ENCODE measurements at regions not wholly inside any gene's neighbourhood (a gene's known extent, or its start where the extent isn't known, plus 50 kb on each side); places are given as distances from the start of the nearest gene placed in this dataset.

DNA sequence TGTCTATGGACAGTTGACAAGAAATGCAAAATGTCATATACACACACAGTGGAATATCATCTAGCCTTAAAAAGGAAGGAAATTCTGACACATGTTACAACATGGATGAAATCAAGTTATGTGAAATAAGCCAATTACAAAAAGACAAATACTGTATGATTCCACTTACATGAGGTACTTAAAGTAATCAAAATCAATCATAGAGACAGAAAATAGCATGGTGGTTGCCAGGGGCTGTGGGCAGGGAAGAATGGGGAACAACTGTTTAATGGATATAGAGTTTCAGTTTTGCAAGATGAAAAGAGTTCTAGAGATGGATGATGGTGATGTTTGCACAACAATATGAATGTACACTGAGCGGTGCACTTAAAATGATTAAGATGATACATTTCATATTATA lies 613.8 kb upstream of the ZNF385D start:
- DNase-seq (ENCODE audit: low spot score in 2 of 2): no peak
- no peaks in the 10 kb centered on the region for H3K36me3 ChIP-seq
- intact Hi-C loops (cut with DNase I; ENCODE audit: low total_unique reads): no loop called here
- no peak overlapping the region for H3K27ac ChIP-seq
- no peak overlapping the region for H3K4me3 ChIP-seq
- H3K9me3 ChIP-seq: peaks cover 0 to 7% of the 10 kb centered on the region in 2 donors
- H3K4me1 ChIP-seq: no peaks in the 10 kb centered on the region
- H3K27me3 ChIP-seq: no peaks in the 10 kb centered on the region
- TF ChIP-seq POLR2A (IDR thresholded peaks at IDR 0.05) (no peak), POLR2AphosphoS5 (IDR thresholded peaks at IDR 0.05) (no peak)
- TF ChIP-seq, protein P1, sequence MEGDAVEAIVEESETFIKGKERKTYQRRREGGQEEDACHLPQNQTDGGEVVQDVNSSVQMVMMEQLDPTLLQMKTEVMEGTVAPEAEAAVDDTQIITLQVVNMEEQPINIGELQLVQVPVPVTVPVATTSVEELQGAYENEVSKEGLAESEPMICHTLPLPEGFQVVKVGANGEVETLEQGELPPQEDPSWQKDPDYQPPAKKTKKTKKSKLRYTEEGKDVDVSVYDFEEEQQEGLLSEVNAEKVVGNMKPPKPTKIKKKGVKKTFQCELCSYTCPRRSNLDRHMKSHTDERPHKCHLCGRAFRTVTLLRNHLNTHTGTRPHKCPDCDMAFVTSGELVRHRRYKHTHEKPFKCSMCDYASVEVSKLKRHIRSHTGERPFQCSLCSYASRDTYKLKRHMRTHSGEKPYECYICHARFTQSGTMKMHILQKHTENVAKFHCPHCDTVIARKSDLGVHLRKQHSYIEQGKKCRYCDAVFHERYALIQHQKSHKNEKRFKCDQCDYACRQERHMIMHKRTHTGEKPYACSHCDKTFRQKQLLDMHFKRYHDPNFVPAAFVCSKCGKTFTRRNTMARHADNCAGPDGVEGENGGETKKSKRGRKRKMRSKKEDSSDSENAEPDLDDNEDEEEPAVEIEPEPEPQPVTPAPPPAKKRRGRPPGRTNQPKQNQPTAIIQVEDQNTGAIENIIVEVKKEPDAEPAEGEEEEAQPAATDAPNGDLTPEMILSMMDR (IDR thresholded peaks at IDR 0.05): no peak

DNA sequence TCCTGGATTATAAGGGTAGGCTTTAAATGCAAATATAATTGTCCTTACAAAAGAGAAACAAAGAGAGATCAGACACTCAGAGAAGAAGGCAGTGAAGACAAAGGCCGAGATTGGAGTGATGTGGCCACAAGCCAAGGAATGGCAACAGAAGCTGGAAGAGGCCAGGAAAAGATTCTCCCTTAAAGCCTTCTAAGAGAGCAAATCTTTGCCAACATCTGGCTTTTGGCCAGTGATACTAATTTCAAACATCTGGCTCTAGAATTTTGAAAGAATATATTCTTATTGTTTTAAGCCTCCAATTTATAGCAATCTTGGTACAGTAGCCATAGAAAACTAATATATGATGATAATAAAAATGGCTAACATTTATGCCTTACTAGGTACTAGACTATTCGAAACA lies 615.8 kb upstream of the ZNF385D start:
- Histone ChIP-seq H3K9me3 (peaks cover 0 to 7% of the 10 kb centered on the region in 2 donors), H3K36me3 (no peaks in the 10 kb centered on the region), H3K27me3 (peaks cover 0 to 9% of the 10 kb centered on the region in 2 donors), H3K4me1 (no peaks in the 10 kb centered on the region), H3K4me3 (no peak overlapping the region), H3K27ac (no peak overlapping the region)
- no peak for DNase-seq (ENCODE audit: low spot score in 2 of 2)
- intact Hi-C loops (cut with DNase I; ENCODE audit: low total_unique reads): no loop called here
- TF ChIP-seq, protein P1 (IDR thresholded peaks at IDR 0.05): no peak
- TF ChIP-seq POLR2A (IDR thresholded peaks at IDR 0.05) (no peak), POLR2AphosphoS5 (IDR thresholded peaks at IDR 0.05) (no peak)

DNA sequence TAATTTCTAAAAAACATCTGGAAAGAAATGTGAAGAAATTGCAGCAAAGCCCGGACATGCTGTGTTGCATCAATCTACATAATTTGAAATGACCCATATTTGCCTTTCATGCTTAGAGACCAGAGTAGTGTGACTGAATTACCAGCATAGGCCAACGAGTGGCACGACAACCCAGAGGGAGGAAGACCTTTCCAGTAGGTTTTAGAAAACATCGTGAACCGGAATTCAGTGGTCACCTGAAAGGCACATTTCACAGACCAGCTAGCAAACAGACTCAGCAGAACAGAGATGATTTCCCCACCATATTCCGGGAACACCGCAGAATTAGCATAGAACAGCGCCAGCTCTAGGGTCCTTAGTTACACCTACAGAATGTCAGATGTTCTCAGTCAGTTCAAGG lies 620.0 kb upstream of the ZNF385D start:
- no peak for DNase-seq (ENCODE audit: low spot score in 2 of 2)
- Histone ChIP-seq H3K4me1 (no peaks in the 10 kb centered on the region), H3K36me3 (no peaks in the 10 kb centered on the region), H3K4me3 (no peak overlapping the region), H3K9me3 (peaks cover 0 to 7% of the 10 kb centered on the region in 2 donors), H3K27me3 (peaks cover 0 to 29% of the 10 kb centered on the region in 2 donors), H3K27ac (no peak overlapping the region)
- intact Hi-C loops (cut with DNase I; ENCODE audit: low total_unique reads): no loop called here
- TF ChIP-seq POLR2A (IDR thresholded peaks at IDR 0.05): no peak
- TF ChIP-seq, protein P1 (IDR thresholded peaks at IDR 0.05): no peak
- TF ChIP-seq POLR2AphosphoS5 (IDR thresholded peaks at IDR 0.05): no peak

DNA sequence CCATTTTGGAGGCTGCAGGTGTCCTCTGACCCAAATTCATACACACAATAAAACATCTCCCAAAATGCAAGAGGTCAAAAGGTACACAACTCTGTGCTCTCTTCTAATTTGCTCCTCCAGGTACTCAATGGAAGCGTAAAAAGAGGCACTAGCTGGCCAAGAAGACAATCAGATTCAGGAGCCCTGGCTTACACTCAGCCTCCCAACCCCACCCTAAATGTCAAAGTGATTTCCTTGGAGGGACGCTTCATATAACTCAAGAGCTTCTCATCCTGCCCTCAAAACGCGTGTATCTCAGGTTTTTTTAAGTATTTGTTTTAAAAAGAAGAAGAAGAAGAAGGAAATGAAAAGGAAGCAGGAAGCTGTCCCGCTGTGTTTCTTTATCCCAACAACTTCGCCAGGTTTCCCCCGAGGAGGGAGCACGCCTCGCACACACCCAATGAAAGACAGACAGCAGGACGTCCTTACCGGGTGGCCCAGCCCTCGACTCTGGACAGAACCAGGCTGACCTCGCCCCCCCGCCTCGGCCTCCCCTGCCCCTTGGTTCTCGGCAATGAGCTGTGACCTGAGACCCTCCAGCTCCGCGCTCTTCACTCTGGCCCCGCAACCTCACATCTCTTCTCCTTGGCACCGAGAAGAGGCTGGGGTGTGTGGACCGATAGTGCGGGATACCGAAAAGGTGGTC lies 620.7 kb upstream of the ZNF385D start:
- DNase-seq (ENCODE audit: low spot score in 2 of 2): no peak
- Histone ChIP-seq H3K27me3 (peaks cover 0 to 29% of the 10 kb centered on the region in 2 donors), H3K9me3 (peaks cover 0 to 2% of the 10 kb centered on the region in 2 donors), H3K4me1 (no peaks in the 10 kb centered on the region), H3K27ac (no peak overlapping the region), H3K36me3 (no peaks in the 10 kb centered on the region), H3K4me3 (peak overlapping the region; percentile 41 to 64 (median 52))
- intact Hi-C loops (cut with DNase I; ENCODE audit: low total_unique reads): no loop called here
- TF ChIP-seq, protein P1 (IDR thresholded peaks at IDR 0.05): no peak
- TF ChIP-seq POLR2A (IDR thresholded peaks at IDR 0.05) (no peak), POLR2AphosphoS5 (IDR thresholded peaks at IDR 0.05) (no peak)

DNA sequence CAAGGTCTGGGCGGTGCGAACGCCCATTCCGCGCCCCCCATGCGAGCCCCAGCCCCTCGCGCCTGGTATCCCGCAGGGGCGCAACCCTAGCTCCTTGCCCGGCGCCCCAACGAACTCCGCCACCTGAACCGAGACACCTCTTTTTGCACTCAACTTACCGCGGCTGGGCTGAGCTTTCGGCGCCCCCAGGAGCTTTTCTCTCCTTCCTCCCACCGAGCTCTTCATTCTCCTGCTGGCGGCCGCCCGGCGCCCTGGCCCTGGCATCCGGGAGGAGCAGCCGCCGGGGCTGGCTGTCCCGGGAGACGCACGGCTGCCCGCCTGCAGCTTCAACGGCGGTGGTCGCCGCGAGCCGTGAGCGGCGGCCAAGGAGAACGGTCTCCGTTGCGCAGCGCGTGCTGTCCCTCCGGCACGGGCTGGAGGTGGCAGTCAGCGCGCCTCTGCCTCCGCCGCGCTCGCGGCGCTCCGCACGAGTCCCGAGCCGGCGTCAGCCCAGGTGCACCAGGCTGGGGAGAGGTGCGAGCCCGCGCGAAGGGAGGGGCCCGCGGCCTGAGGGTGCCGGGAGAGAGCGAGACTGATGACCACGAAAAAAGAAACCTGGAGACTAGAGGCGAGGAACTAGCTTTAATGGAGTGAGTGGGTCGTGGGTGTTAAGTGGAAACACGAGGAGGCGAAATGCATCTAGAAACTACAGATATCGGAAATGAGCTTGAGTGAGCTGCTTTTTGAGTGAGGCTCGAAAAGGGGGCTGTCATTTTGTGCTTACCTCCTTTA lies 621.5 kb upstream of the ZNF385D start:
- peak overlapping the region; percentile 41 to 64 (median 52) for H3K4me3 ChIP-seq
- no peaks in the 10 kb centered on the region for H3K9me3 ChIP-seq
- peaks cover 0 to 29% of the 10 kb centered on the region in 2 donors for H3K27me3 ChIP-seq
- peak in 1 of 2 donors; percentile 50 for DNase-seq (ENCODE audit: low spot score in 2 of 2)
- TF ChIP-seq POLR2A (IDR thresholded peaks at IDR 0.05) (no peak), POLR2AphosphoS5 (IDR thresholded peaks at IDR 0.05) (no peak)
- TF ChIP-seq, protein P1 (IDR thresholded peaks at IDR 0.05): no peak
- H3K27ac ChIP-seq: no peak overlapping the region
- no peaks in the 10 kb centered on the region for H3K4me1 ChIP-seq
- H3K36me3 ChIP-seq: no peaks in the 10 kb centered on the region
- intact Hi-C loops (cut with DNase I; ENCODE audit: low total_unique reads): no loop called here
